ENCODE measurements at regions not wholly inside any gene's neighbourhood (a gene's known extent, or its start where the extent isn't known, plus 50 kb on each side); places are given as distances from the start of the nearest gene placed in this dataset.

DNA sequence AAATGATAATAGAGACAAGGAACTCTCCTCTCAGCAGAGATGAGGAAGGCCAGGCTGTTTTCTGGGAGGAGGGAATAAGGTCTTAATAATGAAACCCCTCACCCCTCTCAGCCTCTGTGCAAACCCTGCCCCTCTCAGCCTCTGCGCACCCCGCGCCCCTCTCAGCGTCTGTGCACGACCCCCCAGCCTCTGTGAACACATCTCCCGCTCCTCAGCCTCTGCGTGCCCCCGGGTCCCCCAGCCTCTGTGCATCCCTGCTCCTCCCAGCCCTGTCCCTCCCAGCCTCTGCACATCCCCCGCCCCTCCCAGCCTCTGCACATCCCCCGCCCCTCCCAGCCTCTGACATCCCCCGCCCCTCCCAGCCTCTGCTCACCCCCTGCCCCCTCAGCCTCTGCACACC, 837.8 kb downstream of the TBC1D22A start:
- TF ChIP-seq EP300 (IDR thresholded peaks at IDR 0.05) (no peak), POLR2A (IDR thresholded peaks at IDR 0.05) (no peak)
- TF ChIP-seq, protein P1, sequence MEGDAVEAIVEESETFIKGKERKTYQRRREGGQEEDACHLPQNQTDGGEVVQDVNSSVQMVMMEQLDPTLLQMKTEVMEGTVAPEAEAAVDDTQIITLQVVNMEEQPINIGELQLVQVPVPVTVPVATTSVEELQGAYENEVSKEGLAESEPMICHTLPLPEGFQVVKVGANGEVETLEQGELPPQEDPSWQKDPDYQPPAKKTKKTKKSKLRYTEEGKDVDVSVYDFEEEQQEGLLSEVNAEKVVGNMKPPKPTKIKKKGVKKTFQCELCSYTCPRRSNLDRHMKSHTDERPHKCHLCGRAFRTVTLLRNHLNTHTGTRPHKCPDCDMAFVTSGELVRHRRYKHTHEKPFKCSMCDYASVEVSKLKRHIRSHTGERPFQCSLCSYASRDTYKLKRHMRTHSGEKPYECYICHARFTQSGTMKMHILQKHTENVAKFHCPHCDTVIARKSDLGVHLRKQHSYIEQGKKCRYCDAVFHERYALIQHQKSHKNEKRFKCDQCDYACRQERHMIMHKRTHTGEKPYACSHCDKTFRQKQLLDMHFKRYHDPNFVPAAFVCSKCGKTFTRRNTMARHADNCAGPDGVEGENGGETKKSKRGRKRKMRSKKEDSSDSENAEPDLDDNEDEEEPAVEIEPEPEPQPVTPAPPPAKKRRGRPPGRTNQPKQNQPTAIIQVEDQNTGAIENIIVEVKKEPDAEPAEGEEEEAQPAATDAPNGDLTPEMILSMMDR (IDR thresholded peaks at IDR 0.05): no peak
